Lung (tissue), 11 donors: ENCODE measurements at regions not wholly inside any gene's neighbourhood (a gene's known extent, or its start where the extent isn't known, plus 50 kb on each side); places are given as distances from the start of the nearest gene placed in this dataset.
A peak's percentile ranks its signal among the peaks of the same experiment; 100 is the strongest.

Experiments used
- ATAC-seq: fragments of 200-7000 bp; cut with Tn5 transposase; one replicate; pipeline ENCODE4 v1.9.1; 2020; ENCODE audit warnings: moderate number of reproducible peaks; ENCODE audit not compliant: insufficient read depth, low FRiP score
- DNase-seq, 3 donors: peaks; one replicate each; pipeline ENCODE4 v3.0.0-alpha.2; 2013 to 2017
- H3K27ac ChIP-seq, 2 donors: one replicate each; pipeline ENCODE4 v1.5.1; 2013; ENCODE audit warnings: mild to moderate bottlenecking in 2 of 2, moderate library complexity in 2 of 2, control low read depth in 1 of 2, inconsistent platforms in 1 of 2, low read depth in 1 of 2, low read length in 1 of 2
- H3K27me3 ChIP-seq, 3 donors: one replicate each; pipeline ENCODE4 v1.5.1; 2013; ENCODE audit warnings: low read length in 2 of 3; ENCODE audit not compliant: control insufficient read depth in 3 of 3, insufficient read depth in 3 of 3
- H3K36me3 ChIP-seq, 4 donors: one replicate each; pipeline ENCODE4 v1.5.1; 2013; ENCODE audit warnings: low read length in 4 of 4, mild to moderate bottlenecking in 1 of 4, moderate library complexity in 1 of 4; ENCODE audit not compliant: control insufficient read depth in 4 of 4, insufficient read depth in 4 of 4
- H3K4me1 ChIP-seq, 5 donors: one replicate each; pipeline ENCODE4 v1.5.1; 2013; ENCODE audit warnings: low read length in 5 of 5, mild to moderate bottlenecking in 2 of 5, moderate library complexity in 1 of 5; ENCODE audit not compliant: control insufficient read depth in 5 of 5, insufficient read depth in 5 of 5
- H3K4me3 ChIP-seq: one replicate; pipeline ENCODE4 v1.5.1; 2013; ENCODE audit warnings: mild to moderate bottlenecking, control low read depth, moderate library complexity
- H3K9ac ChIP-seq, 2 donors: one replicate each; pipeline ENCODE4 v1.5.1; 2013; ENCODE audit warnings: low read length in 2 of 2, control low read depth in 1 of 2; ENCODE audit not compliant: insufficient read depth in 1 of 2
- H3K9me3 ChIP-seq, 4 donors: one replicate each; pipeline ENCODE4 v1.5.1; 2013; ENCODE audit warnings: low read length in 3 of 4, mild to moderate bottlenecking in 1 of 4, moderate library complexity in 1 of 4; ENCODE audit not compliant: control insufficient read depth in 4 of 4, insufficient read depth in 3 of 4
- CTCF ChIP-seq: IDR thresholded peaks from 2 replicates; pipeline ENCODE4 v1.5.1; 2012; ENCODE audit warnings: mild to moderate bottlenecking; ENCODE audit errors: control extremely low read depth, extremely low read depth
- WGBS, 2 donors: extraction: QIAGEN DNeasy Blood & Tissue Kit; methylation state at CpG; one replicate each; pipeline ENCODE4 v1.1.7; 2013; 5-methylcytosine and 5-hydroxymethylcytosine counted together
- donor health status: control.
- donor health status: control.
- donor health status: Bipolar disorder and iron deficiency.
- donor health status: healthy.
- donor health status: DM: yes; HTN: yes; CAD: no.

GRCh38 chr3:20254268-20255117 lies 68.5 kb upstream of the SGO1 start:
- H3K4me1 ChIP-seq: no peaks in the 10 kb centered on the region
- H3K4me3 ChIP-seq: no peak overlapping the region
- DNase-seq: peak in 1 of 3 donors; percentile 5
- no peaks in the 10 kb centered on the region for H3K27me3 ChIP-seq
- H3K9me3 ChIP-seq: peaks cover 0 to 5% (median 0%) of the 10 kb centered on the region in 4 donors
- H3K27ac ChIP-seq: no peak overlapping the region
- WGBS, 2 donors: 78 to 88% methylated on average over 18 of the region's 18 CpGs
- no peak for ATAC-seq
- H3K36me3 ChIP-seq: no peaks in the 10 kb centered on the region
- TF ChIP-seq CTCF: no peak
- H3K9ac ChIP-seq: no peak overlapping the region

- DNase-seq (no peak), ATAC-seq (no peak)
- Histone ChIP-seq H3K9me3 (peaks cover 0 to 4% (median 0%) of the 10 kb centered on the region in 4 donors), H3K4me1 (no peaks in the 10 kb centered on the region), H3K27ac (no peak overlapping the region), H3K4me3 (no peak overlapping the region), H3K27me3 (no peaks in the 10 kb centered on the region), H3K9ac (no peak overlapping the region), H3K36me3 (no peaks in the 10 kb centered on the region)
- WGBS, 2 donors: 88 to 97% methylated on average over 1 of the region's 1 CpG
- TF ChIP-seq CTCF: no peak
These were observed 64.8 kb upstream of the SGO1 start for GRCh38 chr3:20250786-20251185.

GRCh38 chr3:20250314-20250713 lies 64.3 kb upstream of the SGO1 start:
- no peak overlapping the region for H3K4me3 ChIP-seq
- WGBS, 2 donors: 95% methylated on average over 3 of the region's 3 CpGs
- DNase-seq (no peak), ATAC-seq (no peak)
- no peak overlapping the region for H3K9ac ChIP-seq
- H3K9me3 ChIP-seq: peaks cover 0 to 4% (median 0%) of the 10 kb centered on the region in 4 donors
- H3K27ac ChIP-seq: no peak overlapping the region
- H3K36me3 ChIP-seq: no peaks in the 10 kb centered on the region
- H3K4me1 ChIP-seq: no peaks in the 10 kb centered on the region
- no peak for TF ChIP-seq CTCF
- H3K27me3 ChIP-seq: no peaks in the 10 kb centered on the region
